Kidney (tissue), 13 donors: ENCODE measurements at regions not wholly inside any gene's neighbourhood (a gene's known extent, or its start where the extent isn't known, plus 50 kb on each side); places are given as distances from the start of the nearest gene placed in this dataset.
"Not testable (repeated sequence)": the region's sequence is repeated elsewhere in the genome, so short reads cannot be mapped to it uniquely, and the experiment has no call there.

Experiments
- DNase-seq, 5 donors: peaks; one replicate each; pipeline ENCODE4 v3.0.0-alpha.2; 2013 to 2020
- FAIRE-seq: peaks from 2 replicates; lab custom pipeline; 2012; peaks lifted over from hg19 to GRCh38; lab: Jason Lieb, UNC
- H3K27ac ChIP-seq, 2 donors: one replicate each; pipeline ENCODE4 v1.7.0; 2013; ENCODE audit warnings: low read depth in 2 of 2, low read length in 2 of 2, inconsistent platforms in 1 of 2
- H3K27me3 ChIP-seq: one replicate; pipeline ENCODE4 v1.7.1; 2013; ENCODE audit warnings: low read length, inconsistent platforms; ENCODE audit not compliant: control insufficient read depth, insufficient read depth
- H3K36me3 ChIP-seq, 3 donors: one replicate each; pipeline versions ENCODE4 v1.7.0 to v1.7.1; 2013; ENCODE audit warnings: low read length in 3 of 3, control low read depth in 1 of 3, inconsistent platforms in 1 of 3; ENCODE audit not compliant: insufficient read depth in 3 of 3, control insufficient read depth in 2 of 3
- H3K4me1 ChIP-seq, 3 donors: one replicate each; pipeline versions ENCODE4 v1.7.0 to v1.7.1; 2013; ENCODE audit warnings: low read length in 3 of 3, inconsistent platforms in 1 of 3, low read depth in 1 of 3; ENCODE audit not compliant: control insufficient read depth in 2 of 3, insufficient read depth in 2 of 3
- H3K4me3 ChIP-seq, 3 donors: one replicate each; pipeline versions ENCODE4 v1.7.0 to v1.8.1; 2013; ENCODE audit warnings: low read length in 3 of 3, control low read depth in 1 of 3, inconsistent platforms in 1 of 3
- H3K9ac ChIP-seq, 3 donors: one replicate each; pipeline versions ENCODE4 v1.7.0 to v1.7.1; 2013; ENCODE audit warnings: low read length in 3 of 3, control low read depth in 1 of 3, inconsistent platforms in 1 of 3
- H3K9me3 ChIP-seq, 3 donors: one replicate each; pipeline versions ENCODE4 v1.7.0 to v1.7.1; 2013; ENCODE audit warnings: low read length in 3 of 3, control low read depth in 1 of 3, inconsistent platforms in 1 of 3; ENCODE audit not compliant: control insufficient read depth in 2 of 3, insufficient read depth in 1 of 3
- intact Hi-C: fragments of 100-400 bp; cut with DNase I; formaldehyde crosslinking; loops from one replicate; pipeline ENCODE4 v1.11.1; 2022
- TF ChIP-seq, protein P1 (sequence below): IDR thresholded peaks from 3 replicates; pipeline ENCODE4 v1.5.1; 2012; ENCODE audit warnings: mild to moderate bottlenecking, moderate library complexity, borderline replicate concordance; ENCODE audit not compliant: insufficient read depth; ENCODE audit errors: extremely low read depth
- donor health status: control.
- donor health status: control.
- donor health status: control.
- donor health status: control.
- donor health status: control.
- donor health status: DM: yes; HTN: yes; CAD: no.
- donor health status: Normal renal cell carcinoma (clear cell type).

DNA sequence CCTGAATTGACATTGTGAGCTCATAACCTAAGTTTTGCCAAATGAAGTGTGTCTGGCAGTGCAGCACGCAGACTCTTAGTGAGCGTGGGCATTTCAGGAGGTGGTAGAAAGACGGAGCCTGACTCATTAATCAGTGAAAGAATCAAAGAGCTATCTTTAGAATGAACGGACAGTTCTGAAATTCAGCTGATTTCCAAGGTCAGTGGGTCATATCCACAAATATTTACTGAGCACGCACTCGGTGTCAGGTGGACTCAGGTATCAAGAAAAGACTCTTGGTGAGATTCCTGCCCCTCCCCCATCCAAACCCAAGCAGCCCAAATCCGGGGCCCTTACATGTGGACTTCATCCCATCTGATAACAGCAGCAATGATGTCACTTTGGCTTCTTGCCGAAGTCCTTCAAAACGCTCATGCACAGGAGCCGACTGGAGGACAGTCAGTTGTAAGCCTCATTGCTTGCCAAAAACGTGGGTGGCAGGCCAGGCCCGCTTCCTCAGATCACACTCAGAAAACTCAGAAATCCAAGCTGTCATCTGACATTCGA is 185.8 kb downstream of the HS3ST3A1 start:
- no peaks in the 10 kb centered on the region for H3K36me3 ChIP-seq
- no peak overlapping the region for H3K27ac ChIP-seq
- intact Hi-C loops = no loop called here
- FAIRE-seq (no peak), DNase-seq (peak in 1 of 5 donors; percentile 47)
- H3K27me3 ChIP-seq = no peaks in the 10 kb centered on the region
- no peak overlapping the region for H3K9ac ChIP-seq
- TF ChIP-seq, protein P1, sequence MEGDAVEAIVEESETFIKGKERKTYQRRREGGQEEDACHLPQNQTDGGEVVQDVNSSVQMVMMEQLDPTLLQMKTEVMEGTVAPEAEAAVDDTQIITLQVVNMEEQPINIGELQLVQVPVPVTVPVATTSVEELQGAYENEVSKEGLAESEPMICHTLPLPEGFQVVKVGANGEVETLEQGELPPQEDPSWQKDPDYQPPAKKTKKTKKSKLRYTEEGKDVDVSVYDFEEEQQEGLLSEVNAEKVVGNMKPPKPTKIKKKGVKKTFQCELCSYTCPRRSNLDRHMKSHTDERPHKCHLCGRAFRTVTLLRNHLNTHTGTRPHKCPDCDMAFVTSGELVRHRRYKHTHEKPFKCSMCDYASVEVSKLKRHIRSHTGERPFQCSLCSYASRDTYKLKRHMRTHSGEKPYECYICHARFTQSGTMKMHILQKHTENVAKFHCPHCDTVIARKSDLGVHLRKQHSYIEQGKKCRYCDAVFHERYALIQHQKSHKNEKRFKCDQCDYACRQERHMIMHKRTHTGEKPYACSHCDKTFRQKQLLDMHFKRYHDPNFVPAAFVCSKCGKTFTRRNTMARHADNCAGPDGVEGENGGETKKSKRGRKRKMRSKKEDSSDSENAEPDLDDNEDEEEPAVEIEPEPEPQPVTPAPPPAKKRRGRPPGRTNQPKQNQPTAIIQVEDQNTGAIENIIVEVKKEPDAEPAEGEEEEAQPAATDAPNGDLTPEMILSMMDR = no peak
- H3K4me1 ChIP-seq = no peaks in the 10 kb centered on the region
- H3K4me3 ChIP-seq = no peak overlapping the region
- no peaks in the 10 kb centered on the region for H3K9me3 ChIP-seq

DNA sequence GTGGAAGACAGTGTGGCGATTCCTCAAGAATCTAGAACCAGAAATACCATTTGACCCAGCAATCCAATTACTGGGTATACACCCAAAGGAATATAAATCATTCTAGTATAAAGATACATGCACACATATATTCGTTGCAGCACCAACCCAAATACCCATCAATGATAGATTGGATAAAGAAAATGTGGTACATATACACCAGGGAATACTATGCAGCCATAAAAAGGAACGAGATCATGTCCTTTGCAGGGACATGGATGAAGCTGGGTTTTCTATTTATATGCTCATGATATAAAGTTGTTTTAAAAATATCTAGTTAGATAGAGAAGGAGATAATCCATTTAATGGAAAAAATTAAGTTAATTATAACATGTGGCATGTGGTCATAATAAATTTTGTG is 186.5 kb downstream of the HS3ST3A1 start:
- intact Hi-C loops, H3K9ac ChIP-seq, H3K4me3 ChIP-seq, H3K9me3 ChIP-seq, FAIRE-seq, DNase-seq, H3K27ac ChIP-seq, H3K36me3 ChIP-seq, H3K4me1 ChIP-seq, H3K27me3 ChIP-seq: not testable (repeated sequence)

DNA sequence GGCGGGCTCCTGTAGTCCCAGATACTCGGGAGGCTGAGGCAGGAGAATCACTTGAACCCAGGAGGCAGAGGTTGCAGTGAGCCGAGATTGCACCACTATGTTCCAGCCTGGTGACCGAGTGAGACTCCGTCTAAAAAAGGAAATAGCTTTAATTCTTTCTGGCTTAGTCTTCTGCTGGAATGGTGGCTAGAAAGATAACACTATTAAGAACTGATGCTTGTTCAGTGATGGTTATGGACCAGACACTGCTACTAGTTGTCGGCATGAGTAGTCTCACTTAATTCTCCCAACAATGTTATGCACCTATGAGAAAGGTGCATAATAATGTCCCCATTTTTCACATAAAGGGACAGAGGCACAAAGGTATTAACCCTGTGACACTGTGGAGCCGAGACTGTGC is 188.7 kb downstream of the HS3ST3A1 start:
- Histone ChIP-seq H3K27me3 (no peaks in the 10 kb centered on the region), H3K4me1 (no peaks in the 10 kb centered on the region), H3K9ac (no peak overlapping the region), H3K9me3 (no peaks in the 10 kb centered on the region), H3K36me3 (no peaks in the 10 kb centered on the region), H3K27ac (no peak overlapping the region), H3K4me3 (no peak overlapping the region)
- intact Hi-C loops = no loop called here
- FAIRE-seq (no peak), DNase-seq (no peak)
- TF ChIP-seq, protein P1 = no peak

DNA sequence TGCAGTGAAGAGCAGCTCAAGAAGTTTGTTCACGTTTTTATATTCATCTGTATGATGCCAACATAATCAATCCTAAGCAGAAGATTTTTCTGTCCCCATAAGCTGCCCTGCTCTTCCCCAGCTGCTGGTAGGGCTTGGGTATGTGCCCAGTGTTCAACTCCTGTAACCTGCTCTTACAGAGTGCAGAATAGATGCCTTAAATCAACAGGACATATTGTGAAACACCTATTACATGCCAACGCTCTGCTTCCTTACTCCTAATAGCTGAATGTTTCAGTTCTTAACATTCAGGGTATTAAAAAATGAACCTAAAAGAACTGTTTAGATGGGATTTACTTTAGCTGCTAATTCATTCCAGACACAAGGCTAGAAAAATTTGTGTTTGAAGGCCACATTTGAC is 190.9 kb downstream of the HS3ST3A1 start:
- H3K36me3 ChIP-seq = no peaks in the 10 kb centered on the region
- no peak overlapping the region for H3K4me3 ChIP-seq
- H3K27me3 ChIP-seq = no peaks in the 10 kb centered on the region
- H3K4me1 ChIP-seq = no peaks in the 10 kb centered on the region
- intact Hi-C loops = no loop called here
- no peak overlapping the region for H3K9ac ChIP-seq
- TF ChIP-seq, protein P1 = no peak
- no peaks in the 10 kb centered on the region for H3K9me3 ChIP-seq
- FAIRE-seq (no peak), DNase-seq (no peak)
- no peak overlapping the region for H3K27ac ChIP-seq
